ENCODE measurements at regions not wholly inside any gene's neighbourhood (a gene's known extent, or its start where the extent isn't known, plus 50 kb on each side); places are given as distances from the start of the nearest gene placed in this dataset.

DNA sequence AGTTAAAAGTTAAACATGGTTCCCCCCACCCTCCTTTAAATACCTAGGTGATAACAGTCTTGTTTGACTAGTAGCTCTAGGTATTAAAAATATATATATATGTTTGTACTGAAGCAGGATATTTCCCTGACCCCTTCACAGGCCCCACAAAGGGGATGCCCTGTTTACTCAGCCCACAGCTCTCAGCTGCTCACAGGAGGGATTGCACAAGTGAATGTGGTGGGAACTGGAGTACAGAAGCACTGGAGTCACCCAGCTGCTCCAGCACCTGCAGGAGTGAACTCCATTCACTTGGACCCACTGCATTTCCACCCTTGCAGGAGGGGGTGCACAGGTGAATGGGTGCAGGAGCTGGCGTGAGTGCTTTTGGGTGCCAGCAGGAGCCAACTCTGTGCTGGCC lies 99.3 kb upstream of the TLR3 start:
- POLR2A ChIA-PET, result no interaction called here
- DNase-seq, result no peak
- Mint-ChIP-seq H3K4me3 (no peak overlapping the region), H3K9me3 (no peaks in the 10 kb centered on the region), H3K27ac (no peak overlapping the region), H3K4me1 (ENCODE audit: low read depth) (no peaks in the 10 kb centered on the region), H3K27me3 (peaks cover 11% of the 10 kb centered on the region), H3K36me3 (no peaks in the 10 kb centered on the region)
- CTCF ChIA-PET, result no interaction called here
- intact Hi-C loops (cut with micrococcal nuclease), result no loop called here

- H3K27me3 Mint-ChIP-seq, result peaks cover 5% of the 10 kb centered on the region
- ChIA-PET POLR2A (no interaction called here), CTCF (no interaction called here)
- DNase-seq, result no peak
- H3K4me3 Mint-ChIP-seq, result no peak overlapping the region
- H3K9me3 Mint-ChIP-seq, result peaks cover 9% of the 10 kb centered on the region
- no peak overlapping the region for H3K27ac Mint-ChIP-seq
- intact Hi-C loops (cut with micrococcal nuclease), result no loop called here
- H3K4me1 Mint-ChIP-seq (ENCODE audit: low read depth), result no peaks in the 10 kb centered on the region
- H3K36me3 Mint-ChIP-seq, result no peaks in the 10 kb centered on the region
These were observed 80.9 kb upstream of the TLR3 start for GRCh38 chr4:185987961-185988627.

GRCh38 chr4:185991770-185992169 lies 77.2 kb upstream of the TLR3 start:
- intact Hi-C loops (cut with micrococcal nuclease), result no loop called here
- no peaks in the 10 kb centered on the region for H3K36me3 Mint-ChIP-seq
- no peak overlapping the region for H3K27ac Mint-ChIP-seq
- peaks cover 6% of the 10 kb centered on the region for H3K27me3 Mint-ChIP-seq
- no peak for DNase-seq
- H3K4me3 Mint-ChIP-seq, result no peak overlapping the region
- no peaks in the 10 kb centered on the region for H3K9me3 Mint-ChIP-seq
- no peaks in the 10 kb centered on the region for H3K4me1 Mint-ChIP-seq (ENCODE audit: low read depth)
- ChIA-PET CTCF (interaction anchor here (0.6 kb wide), 1 partner anchor 125 kb away, joined by 3 read pairs; no protein-coding TSS in a partner anchor), POLR2A (no interaction called here)

GRCh38 chr4:185992585-185992984 lies 76.4 kb upstream of the TLR3 start:
- H3K36me3 Mint-ChIP-seq, result no peaks in the 10 kb centered on the region
- DNase-seq, result no peak
- intact Hi-C loops (cut with micrococcal nuclease), result no loop called here
- ChIA-PET POLR2A (no interaction called here), CTCF (interaction anchor here (0.8 kb wide), 1 partner anchor 46 kb away, joined by 3 read pairs; no protein-coding TSS in a partner anchor)
- no peak overlapping the region for H3K4me3 Mint-ChIP-seq
- no peak overlapping the region for H3K27ac Mint-ChIP-seq
- no peaks in the 10 kb centered on the region for H3K9me3 Mint-ChIP-seq
- no peaks in the 10 kb centered on the region for H3K4me1 Mint-ChIP-seq (ENCODE audit: low read depth)
- H3K27me3 Mint-ChIP-seq, result peaks cover 6% of the 10 kb centered on the region

DNA sequence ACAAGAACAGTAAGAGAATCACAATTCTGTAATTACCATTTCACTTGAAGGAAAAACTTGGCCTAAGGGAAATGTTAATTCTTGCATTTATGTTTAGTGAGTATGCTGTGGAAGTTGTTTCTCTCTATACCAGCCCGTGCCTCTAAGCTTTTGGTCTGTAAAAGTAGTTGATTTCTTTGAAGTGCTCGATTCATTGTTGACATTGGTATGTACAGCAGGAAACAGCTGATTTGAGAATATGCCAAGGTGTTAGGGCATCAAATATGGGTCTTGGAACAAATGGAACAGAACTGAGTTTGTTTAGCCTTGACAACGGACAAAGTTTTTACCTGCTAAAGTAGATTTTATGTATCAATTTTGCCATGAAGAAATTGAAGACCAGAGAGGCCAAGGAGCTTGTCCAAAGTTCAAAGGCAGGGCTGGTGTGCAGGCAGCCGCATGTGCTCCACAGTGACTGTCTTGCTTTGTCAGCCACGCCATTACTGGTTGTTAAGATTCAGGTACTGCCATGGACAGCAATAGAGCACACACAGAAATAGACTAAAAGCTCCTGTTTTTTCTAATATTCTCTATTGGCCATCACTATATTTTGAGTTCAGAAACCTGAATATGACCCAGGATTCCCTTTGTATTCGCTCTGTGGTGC lies 75.5 kb upstream of the TLR3 start:
- Mint-ChIP-seq H3K9me3 (no peaks in the 10 kb centered on the region), H3K36me3 (no peaks in the 10 kb centered on the region), H3K4me3 (no peak overlapping the region), H3K27ac (no peak overlapping the region), H3K4me1 (ENCODE audit: low read depth) (no peaks in the 10 kb centered on the region), H3K27me3 (peaks cover 6% of the 10 kb centered on the region)
- DNase-seq, result no peak
- CTCF ChIA-PET, result no interaction called here
- intact Hi-C loops (cut with micrococcal nuclease), result no loop called here
- POLR2A ChIA-PET, result no interaction called here

- Mint-ChIP-seq H3K4me3 (no peak overlapping the region), H3K27me3 (peaks cover 2% of the 10 kb centered on the region), H3K9me3 (no peaks in the 10 kb centered on the region), H3K27ac (no peak overlapping the region), H3K4me1 (ENCODE audit: low read depth) (no peaks in the 10 kb centered on the region), H3K36me3 (no peaks in the 10 kb centered on the region)
- intact Hi-C loops (cut with micrococcal nuclease), result no loop called here
- DNase-seq, result no peak
- ChIA-PET CTCF (no interaction called here), POLR2A (no interaction called here)
These were observed 74.2 kb upstream of the TLR3 start for GRCh38 chr4:185994750-185995149.

- Mint-ChIP-seq H3K4me3 (no peak overlapping the region), H3K36me3 (no peaks in the 10 kb centered on the region), H3K9me3 (no peaks in the 10 kb centered on the region), H3K4me1 (ENCODE audit: low read depth) (no peaks in the 10 kb centered on the region), H3K27me3 (peaks cover 2% of the 10 kb centered on the region), H3K27ac (no peak overlapping the region)
- DNase-seq, result no peak
- ChIA-PET CTCF (no interaction called here), POLR2A (no interaction called here)
- intact Hi-C loops (cut with micrococcal nuclease), result no loop called here
These were observed 73.3 kb upstream of the TLR3 start for GRCh38 chr4:185995665-185996064.

GRCh38 chr4:185997296-185997695 lies 71.7 kb upstream of the TLR3 start:
- no peak for DNase-seq
- CTCF ChIA-PET, result no interaction called here
- POLR2A ChIA-PET, result no interaction called here
- no peaks in the 10 kb centered on the region for H3K9me3 Mint-ChIP-seq
- intact Hi-C loops (cut with micrococcal nuclease), result no loop called here
- H3K4me1 Mint-ChIP-seq (ENCODE audit: low read depth), result no peaks in the 10 kb centered on the region
- no peak overlapping the region for H3K27ac Mint-ChIP-seq
- peaks cover 2% of the 10 kb centered on the region for H3K27me3 Mint-ChIP-seq
- no peaks in the 10 kb centered on the region for H3K36me3 Mint-ChIP-seq
- no peak overlapping the region for H3K4me3 Mint-ChIP-seq

GRCh38 chr4:185998791-185999190 lies 70.2 kb upstream of the TLR3 start:
- H3K27me3 Mint-ChIP-seq, result peaks cover 2% of the 10 kb centered on the region
- no peak overlapping the region for H3K4me3 Mint-ChIP-seq
- no peak overlapping the region for H3K27ac Mint-ChIP-seq
- ChIA-PET POLR2A (no interaction called here), CTCF (no interaction called here)
- no peaks in the 10 kb centered on the region for H3K9me3 Mint-ChIP-seq
- DNase-seq, result no peak
- intact Hi-C loops (cut with micrococcal nuclease), result no loop called here
- H3K4me1 Mint-ChIP-seq (ENCODE audit: low read depth), result no peaks in the 10 kb centered on the region
- no peaks in the 10 kb centered on the region for H3K36me3 Mint-ChIP-seq

DNA sequence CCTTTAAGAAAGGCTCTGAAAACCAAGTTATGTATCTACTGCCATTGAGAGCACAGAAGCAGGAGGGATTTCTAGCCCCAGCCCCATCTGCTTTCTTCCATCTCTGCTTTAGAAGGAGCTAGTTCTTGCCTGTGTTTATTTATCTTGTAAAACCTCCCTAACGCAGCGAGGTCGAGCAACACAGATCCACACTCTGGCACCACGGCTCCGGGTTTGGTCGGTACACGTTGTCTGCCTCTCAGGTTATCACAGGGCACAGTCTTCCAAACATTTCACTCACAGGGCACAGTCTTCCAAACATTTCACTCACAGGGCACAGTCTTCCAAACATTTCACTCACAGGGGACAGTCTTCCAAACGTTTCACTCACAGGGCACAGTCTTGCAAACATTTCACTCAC lies 69.7 kb upstream of the TLR3 start:
- peaks cover 2% of the 10 kb centered on the region for H3K27me3 Mint-ChIP-seq
- no peak overlapping the region for H3K4me3 Mint-ChIP-seq
- no peaks in the 10 kb centered on the region for H3K9me3 Mint-ChIP-seq
- H3K27ac Mint-ChIP-seq, result no peak overlapping the region
- intact Hi-C loops (cut with micrococcal nuclease), result no loop called here
- ChIA-PET CTCF (no interaction called here), POLR2A (no interaction called here)
- H3K36me3 Mint-ChIP-seq, result no peaks in the 10 kb centered on the region
- H3K4me1 Mint-ChIP-seq (ENCODE audit: low read depth), result no peaks in the 10 kb centered on the region
- DNase-seq, result no peak

- Mint-ChIP-seq H3K27ac (no peak overlapping the region), H3K4me3 (no peak overlapping the region), H3K27me3 (no peaks in the 10 kb centered on the region), H3K36me3 (no peaks in the 10 kb centered on the region), H3K9me3 (no peaks in the 10 kb centered on the region), H3K4me1 (ENCODE audit: low read depth) (no peaks in the 10 kb centered on the region)
- ChIA-PET POLR2A (no interaction called here), CTCF (no interaction called here)
- DNase-seq, result no peak
- intact Hi-C loops (cut with micrococcal nuclease), result no loop called here
These were observed 66.1 kb upstream of the TLR3 start for GRCh38 chr4:186002853-186003252.

GRCh38 chr4:186003746-186004145 lies 65.2 kb upstream of the TLR3 start:
- ChIA-PET POLR2A (no interaction called here), CTCF (no interaction called here)
- H3K9me3 Mint-ChIP-seq, result no peaks in the 10 kb centered on the region
- no peak overlapping the region for H3K4me3 Mint-ChIP-seq
- H3K36me3 Mint-ChIP-seq, result no peaks in the 10 kb centered on the region
- no peak for DNase-seq
- H3K27me3 Mint-ChIP-seq, result peaks cover 3% of the 10 kb centered on the region
- no peak overlapping the region for H3K27ac Mint-ChIP-seq
- H3K4me1 Mint-ChIP-seq (ENCODE audit: low read depth), result no peaks in the 10 kb centered on the region
- intact Hi-C loops (cut with micrococcal nuclease), result no loop called here

- intact Hi-C loops (cut with micrococcal nuclease), result no loop called here
- POLR2A ChIA-PET, result no interaction called here
- Mint-ChIP-seq H3K36me3 (no peaks in the 10 kb centered on the region), H3K27me3 (peaks cover 11% of the 10 kb centered on the region), H3K4me3 (no peak overlapping the region), H3K27ac (no peak overlapping the region), H3K9me3 (no peaks in the 10 kb centered on the region), H3K4me1 (ENCODE audit: low read depth) (no peaks in the 10 kb centered on the region)
- CTCF ChIA-PET, result no interaction called here
- DNase-seq, result no peak
These were observed 60.9 kb upstream of the TLR3 start for GRCh38 chr4:186008057-186008456.
